Cardiac fibroblast (primary cell): ENCODE measurements at regions not wholly inside any gene's neighbourhood (a gene's known extent, or its start where the extent isn't known, plus 50 kb on each side); places are given as distances from the start of the nearest gene placed in this dataset.

ENCODE experiments used
- DNase-seq, 2 donors: peaks; one replicate each; pipeline versions ENCODE4 v3.0.0 to v3.0.0-alpha.2; 2010; ENCODE audit warnings: low read depth in 2 of 2
- H3K4me3 ChIP-seq, 2 donors: replicated peaks in 1 of 2; 1 replicate in 1 of 2; 2 replicates in 1 of 2; pipeline ENCODE4 v1.5.1; 2011; ENCODE audit warnings: low read depth in 2 of 2, low read length in 2 of 2, mild to moderate bottlenecking in 2 of 2, moderate library complexity in 1 of 2
- CTCF ChIP-seq: IDR thresholded peaks from one replicate; pipeline ENCODE4 v1.5.1; 2011; ENCODE audit warnings: low read depth, mild to moderate bottlenecking, low read length, inconsistent platforms

- TF ChIP-seq CTCF: no peak
- peak in 1 of 2 donors; percentile 43 for DNase-seq
- H3K4me3 ChIP-seq: no peak overlapping the region
These were observed 136.8 kb upstream of the SLC4A4 start for GRCh38 chr4:71201817-71202576.

- DNase-seq: peak in 1 of 2 donors; percentile 71
- TF ChIP-seq CTCF: no peak
- H3K4me3 ChIP-seq: no peak overlapping the region
These were observed 136.1 kb upstream of the SLC4A4 start for GRCh38 chr4:71202705-71203104.

- TF ChIP-seq CTCF: no peak
- DNase-seq: no peak
- H3K4me3 ChIP-seq: no peak overlapping the region
These were observed 134.8 kb upstream of the SLC4A4 start for GRCh38 chr4:71204056-71204455.

GRCh38 chr4:71206763-71207162 is 132.1 kb upstream of the SLC4A4 start:
- no peak for TF ChIP-seq CTCF
- H3K4me3 ChIP-seq: no peak overlapping the region
- peak in 1 of 2 donors; percentile 44 for DNase-seq

GRCh38 chr4:71209161-71209560 is 129.7 kb upstream of the SLC4A4 start:
- TF ChIP-seq CTCF: no peak
- peak; percentile 58 to 78 for DNase-seq
- H3K4me3 ChIP-seq: no peak overlapping the region

- no peak overlapping the region for H3K4me3 ChIP-seq
- peak; percentile 29 to 45 for DNase-seq
- no peak for TF ChIP-seq CTCF
These were observed 128.0 kb upstream of the SLC4A4 start for GRCh38 chr4:71210823-71211222.

GRCh38 chr4:71211748-71212147 is 127.1 kb upstream of the SLC4A4 start:
- peak; percentile 27 to 33 for DNase-seq
- TF ChIP-seq CTCF: no peak

More at GRCh38 chr4:71211748-71212147, 127.1 kb upstream of the SLC4A4 start:
- no peak overlapping the region for H3K4me3 ChIP-seq
